ENCODE measurements at regions not wholly inside any gene's neighbourhood (a gene's known extent, or its start where the extent isn't known, plus 50 kb on each side); places are given as distances from the start of the nearest gene placed in this dataset.

- no peak for TF ChIP-seq EGR1 (IDR thresholded peaks at IDR 0.05; ENCODE audit: low read depth)
- TF ChIP-seq SIN3A (IDR thresholded peaks at IDR 0.05; ENCODE audit: low read depth) = no peak
- TF ChIP-seq REST (IDR thresholded peaks at IDR 0.05; ENCODE audit: low read depth) = no peak
- TF ChIP-seq YY1 (IDR thresholded peaks at IDR 0.05; ENCODE audit: extremely low read depth, insufficient replicate concordance, low read depth, low read length) = no peak
- no peak for TF ChIP-seq POLR2A (IDR thresholded peaks at IDR 0.05; ENCODE audit: borderline replicate concordance, extremely low read depth, insufficient read depth, insufficient read length)
- TF ChIP-seq CBX3 (IDR thresholded peaks at IDR 0.05; ENCODE audit: low read depth) = no peak
- no peak for TF ChIP-seq EZH2 (IDR thresholded peaks at IDR 0.05)
- no peak for TF ChIP-seq CEBPB (IDR thresholded peaks at IDR 0.05; ENCODE audit: low read depth)
- TF ChIP-seq SP1 (IDR thresholded peaks at IDR 0.05; ENCODE audit: low read depth) = no peak
- no peak for TF ChIP-seq CTCF (IDR thresholded peaks at IDR 0.05 in 2 of 3, conservative IDR thresholded peaks at IDR 0.05 in 1 of 3; ENCODE audit: borderline replicate concordance in 1 of 3, insufficient read depth in 1 of 3, low read depth in 2 of 3, low read length in 2 of 3)
- no peak for TF ChIP-seq TCF7L2 (IDR thresholded peaks at IDR 0.05; ENCODE audit: borderline replicate concordance, extremely low read depth, insufficient read depth, insufficient read length)
- no peak for TF ChIP-seq MAX (IDR thresholded peaks at IDR 0.05)
- no peak for TF ChIP-seq RAD21 (IDR thresholded peaks at IDR 0.05; ENCODE audit: low read depth)
- no peak for TF ChIP-seq SRF (IDR thresholded peaks at IDR 0.05; ENCODE audit: low read depth)
- TF ChIP-seq ZFX (IDR thresholded peaks at IDR 0.05) = no peak
- TF ChIP-seq JUND (IDR thresholded peaks at IDR 0.05) = no peak
- no peak for TF ChIP-seq ZBTB33 (IDR thresholded peaks at IDR 0.05; ENCODE audit: extremely low read depth, insufficient replicate concordance, low read length)
- TF ChIP-seq ATF3 (IDR thresholded peaks at IDR 0.05) = no peak
- Histone ChIP-seq H3K9ac (ENCODE audit: low read length) (no peak overlapping the region), H3K27me3 (ENCODE audit: insufficient read depth, low read length) (no peaks in the 10 kb centered on the region), H3K9me2 (ENCODE audit: insufficient read depth) (no peaks in the 10 kb centered on the region), H3K27ac (ENCODE audit: low read depth, low read length) (no peak overlapping the region), H3K4me2 (ENCODE audit: low read length) (no peak overlapping the region), H2AFZ (ENCODE audit: low read depth, low read length, poor library complexity, severe bottlenecking) (no peak overlapping the region), H3K79me2 (ENCODE audit: insufficient read depth, low read length) (no peaks in the 10 kb centered on the region), H4K20me1 (ENCODE audit: insufficient read depth) (no peaks in the 10 kb centered on the region), H3K4me1 (ENCODE audit: control insufficient read depth in 1 of 2, insufficient read depth in 2 of 2, low read length in 2 of 2) (no peaks in the 10 kb centered on the region), H3K9me3 (ENCODE audit: control insufficient read depth in 1 of 2, insufficient read depth in 1 of 2, low read depth in 1 of 2, low read length in 2 of 2) (peaks cover 0 to 9% of the 10 kb centered on the region in 2 experiments; a peak in 2 of 4 replicates), H3K4me3 (replicated peaks in 1 of 2; ENCODE audit: low read depth in 1 of 2, low read length in 2 of 2) (no peak overlapping the region), H3K36me3 (ENCODE audit: control insufficient read depth in 1 of 2, insufficient read depth in 2 of 2, low read length in 2 of 2) (no peaks in the 10 kb centered on the region)
- no peak for ATAC-seq
- ChIA-PET CTCF (no interaction called here), RAD21 (ENCODE audit: low non-redundant PET in 1 of 2, low total read pairs in 2 of 2, uncharacterized antibody in 2 of 2, unreplicated experiment in 2 of 2) (no interaction called here), POLR2A (no interaction called here)
- BruUV-seq (replicated peaks) = no TSS peak
- intact Hi-C loops (cut with micrococcal nuclease) = no loop called here
- no peak for DNase-seq (ENCODE audit: low read depth, low spot score)
These were observed 815.1 kb downstream of the NCAM2 start for GRCh38 chr21:21813289-21813688.

All from HCT116 (cell line).